Activated naive CD4-positive, alpha-beta T cell treated with anti-CD3 and anti-CD28 coated beads for 36 hours (primary cell): ENCODE measurements at regions not wholly inside any gene's neighbourhood (a gene's known extent, or its start where the extent isn't known, plus 50 kb on each side); places are given as distances from the start of the nearest gene placed in this dataset.
"Not testable (repeated sequence)": the region's sequence is repeated elsewhere in the genome, so short reads cannot be mapped to it uniquely, and the experiment has no call there.

Experiments used
- CTCF ChIA-PET: fragments of 350-600 bp; sonication (Branson Sonifier 250); formaldehyde crosslinking; loops from one replicate; lab custom pipeline; 2021; ENCODE audit warnings: antibody characterized with exemption; lab: Charles Lee
- DNase-seq: peaks from one replicate; pipeline ENCODE4 v3.0.0-alpha.2; 2020
- H3K27ac Mint-ChIP-seq: one replicate; pipeline ENCODE4 v1.8.0; 2021; ENCODE audit warnings: mild to moderate bottlenecking, mixed read lengths
- H3K27me3 Mint-ChIP-seq: one replicate; pipeline ENCODE4 v1.8.0; 2021; ENCODE audit warnings: low read depth, mixed read lengths
- H3K36me3 Mint-ChIP-seq: one replicate; pipeline ENCODE4 v1.8.0; 2021; ENCODE audit warnings: low read depth, mixed read lengths
- H3K4me1 Mint-ChIP-seq: one replicate; pipeline ENCODE4 v1.8.0; 2021; ENCODE audit warnings: low read depth, mixed read lengths
- H3K4me3 Mint-ChIP-seq: one replicate; pipeline ENCODE4 v1.8.0; 2021; ENCODE audit warnings: mild to moderate bottlenecking, moderate library complexity, mixed read lengths
- H3K9me3 Mint-ChIP-seq: one replicate; pipeline ENCODE4 v1.8.0; 2021; ENCODE audit warnings: mixed read lengths
- intact Hi-C: fragments of 100-400 bp; cut with micrococcal nuclease; formaldehyde crosslinking; loops from one replicate; pipeline ENCODE4 v1.15.1; 2023

DNA sequence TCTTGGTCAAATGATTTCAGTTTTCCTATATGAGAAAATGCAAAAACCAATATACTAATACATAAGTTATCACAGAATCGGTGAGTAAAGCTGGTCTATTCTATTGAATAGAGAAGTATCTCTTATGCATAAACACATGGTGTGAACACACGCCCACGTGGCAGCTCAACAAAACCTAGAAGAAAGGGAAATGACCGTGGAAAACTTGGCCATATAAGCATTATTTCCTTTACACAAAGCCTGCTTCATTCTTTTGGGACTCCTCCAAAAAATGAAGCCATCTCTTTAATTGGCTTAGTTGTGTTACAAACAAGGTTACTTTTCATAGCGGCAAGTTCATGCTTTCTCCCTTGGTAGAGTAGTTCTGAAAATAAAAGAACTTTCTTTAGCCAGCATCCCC lies 183.2 kb downstream of the TMEM161B start:
- CTCF ChIA-PET, result no interaction called here
- intact Hi-C loops, result no loop called here

DNA sequence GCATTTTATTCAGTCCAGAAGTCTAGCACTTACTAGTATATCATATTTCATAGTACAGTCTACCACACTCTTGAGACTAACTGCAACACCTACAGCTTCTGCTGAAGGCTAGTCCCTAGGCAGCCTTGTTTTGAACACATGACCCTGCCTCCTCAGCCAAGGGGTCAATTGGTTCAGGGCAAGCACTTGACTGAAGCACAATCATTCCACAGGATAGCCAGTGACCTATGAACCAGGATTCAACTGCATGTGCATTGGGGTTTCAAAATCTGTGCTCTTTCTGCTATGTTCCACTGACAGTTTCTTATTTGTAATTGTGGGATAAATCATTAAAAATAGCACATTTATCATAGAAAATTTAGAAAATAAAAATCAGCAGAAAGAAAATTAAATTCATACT lies 186.8 kb downstream of the TMEM161B start:
- Mint-ChIP-seq H3K27me3 (peaks cover 3% of the 10 kb centered on the region), H3K4me1 (no peaks in the 10 kb centered on the region), H3K36me3 (no peaks in the 10 kb centered on the region), H3K9me3 (no peaks in the 10 kb centered on the region), H3K4me3 (no peak overlapping the region), H3K27ac (no peak overlapping the region)
- intact Hi-C loops, result no loop called here
- CTCF ChIA-PET, result no interaction called here
- DNase-seq, result no peak

More for the DNA sequence above, 183.2 kb downstream of the TMEM161B start:
- Mint-ChIP-seq H3K27ac (no peak overlapping the region), H3K9me3 (no peaks in the 10 kb centered on the region), H3K4me1 (no peaks in the 10 kb centered on the region), H3K36me3 (no peaks in the 10 kb centered on the region), H3K4me3 (no peak overlapping the region), H3K27me3 (peaks cover 5% of the 10 kb centered on the region)
- DNase-seq, result no peak

DNA sequence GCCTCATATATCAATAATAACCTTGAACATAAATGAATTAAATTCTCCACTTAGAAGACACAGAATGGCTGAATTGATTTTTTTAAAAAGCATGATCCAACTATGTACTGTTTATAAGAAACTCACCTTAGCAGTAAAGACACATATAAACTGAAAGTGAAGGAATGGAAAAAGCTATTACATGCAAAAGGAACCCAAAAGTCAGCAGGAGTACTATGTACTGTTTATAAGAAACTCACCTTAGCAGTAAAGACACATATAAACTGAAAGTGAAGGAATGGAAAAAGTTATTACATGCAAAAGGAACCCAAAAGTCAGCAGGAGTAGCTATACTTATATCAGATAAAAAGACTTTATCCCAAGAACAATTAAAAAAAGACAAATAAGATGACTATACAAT lies 204.8 kb downstream of the TMEM161B start:
- Mint-ChIP-seq H3K27me3 (peaks cover 2% of the 10 kb centered on the region), H3K4me3 (no peak overlapping the region), H3K27ac (no peak overlapping the region), H3K36me3 (no peaks in the 10 kb centered on the region), H3K9me3 (peaks cover 9% of the 10 kb centered on the region), H3K4me1 (no peaks in the 10 kb centered on the region)
- CTCF ChIA-PET, result no interaction called here
- intact Hi-C loops, result no loop called here
- no peak for DNase-seq

DNA sequence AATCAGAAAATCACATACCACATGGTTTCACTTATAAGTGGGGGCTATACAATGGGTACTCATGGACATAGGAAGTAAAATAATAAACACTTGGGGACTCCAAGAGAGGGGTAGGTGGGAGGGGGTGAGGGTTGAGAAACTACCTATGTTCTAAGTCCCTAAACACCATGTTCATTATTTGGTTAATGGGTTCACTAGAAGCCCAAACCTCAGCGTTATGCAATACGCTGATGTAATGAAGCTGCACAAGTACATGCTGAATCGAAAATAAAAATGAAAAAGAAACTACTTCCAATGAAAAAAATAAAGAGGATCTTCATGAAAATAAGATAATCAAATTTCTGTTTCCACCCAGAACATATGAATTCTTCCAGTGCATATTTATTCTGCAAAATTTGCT lies 208.5 kb downstream of the TMEM161B start:
- Mint-ChIP-seq H3K27me3 (no peaks in the 10 kb centered on the region), H3K4me3 (no peak overlapping the region), H3K9me3 (peaks cover 9% of the 10 kb centered on the region), H3K27ac (no peak overlapping the region), H3K4me1 (no peaks in the 10 kb centered on the region), H3K36me3 (no peaks in the 10 kb centered on the region)
- intact Hi-C loops, result no loop called here
- CTCF ChIA-PET, result no interaction called here
- no peak for DNase-seq

- Mint-ChIP-seq H3K27me3 (no peaks in the 10 kb centered on the region), H3K4me1 (no peaks in the 10 kb centered on the region), H3K27ac (no peak overlapping the region), H3K9me3 (peaks cover 11% of the 10 kb centered on the region), H3K4me3 (no peak overlapping the region), H3K36me3 (no peaks in the 10 kb centered on the region)
- CTCF ChIA-PET, result no interaction called here
- intact Hi-C loops, result no loop called here
- no peak for DNase-seq
These were observed 210.0 kb downstream of the TMEM161B start for GRCh38 chr5:88058625-88059024.

- H3K27me3 Mint-ChIP-seq, H3K4me3 Mint-ChIP-seq, intact Hi-C loops, H3K9me3 Mint-ChIP-seq, CTCF ChIA-PET, H3K27ac Mint-ChIP-seq, H3K4me1 Mint-ChIP-seq, H3K36me3 Mint-ChIP-seq, DNase-seq: not testable (repeated sequence)
These were observed 216.2 kb downstream of the TMEM161B start for GRCh38 chr5:88052468-88052867.

GRCh38 chr5:88051148-88051547 lies 217.5 kb downstream of the TMEM161B start:
- CTCF ChIA-PET, result no interaction called here
- H3K36me3 Mint-ChIP-seq, result peaks cover 2% of the 10 kb centered on the region

DNA sequence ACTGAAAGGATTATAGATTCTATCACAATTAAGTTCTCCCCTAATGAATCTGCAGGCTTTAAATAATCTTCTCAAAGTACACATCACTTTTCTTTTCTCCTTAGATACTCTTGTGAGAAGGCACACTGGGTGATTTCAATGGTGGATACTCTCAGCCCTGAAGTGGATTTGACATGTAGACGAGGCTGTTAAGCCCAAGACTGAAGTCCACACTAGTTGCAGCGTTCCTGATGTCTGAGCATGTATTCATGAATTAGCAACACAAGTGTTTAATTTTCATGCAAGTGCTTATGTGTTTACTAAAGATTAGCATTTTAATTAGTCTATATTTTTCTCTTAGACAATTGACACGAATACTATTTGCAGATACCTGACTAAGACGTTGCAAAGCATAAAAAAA lies 218.9 kb downstream of the TMEM161B start:
- H3K4me1 Mint-ChIP-seq, result no peaks in the 10 kb centered on the region
- H3K27ac Mint-ChIP-seq, result no peak overlapping the region
- H3K9me3 Mint-ChIP-seq, result peaks cover 3% of the 10 kb centered on the region
- no peak overlapping the region for H3K4me3 Mint-ChIP-seq
- H3K27me3 Mint-ChIP-seq, result peaks cover 5% of the 10 kb centered on the region
- CTCF ChIA-PET, result no interaction called here
- peaks cover 2% of the 10 kb centered on the region for H3K36me3 Mint-ChIP-seq
- intact Hi-C loops, result no loop called here
- DNase-seq, result no peak

More at GRCh38 chr5:88051148-88051547, 217.5 kb downstream of the TMEM161B start:
- Mint-ChIP-seq H3K4me1 (no peaks in the 10 kb centered on the region), H3K27me3 (peaks cover 5% of the 10 kb centered on the region), H3K4me3 (no peak overlapping the region), H3K9me3 (peaks cover 4% of the 10 kb centered on the region), H3K27ac (no peak overlapping the region)
- intact Hi-C loops, result no loop called here
- no peak for DNase-seq

DNA sequence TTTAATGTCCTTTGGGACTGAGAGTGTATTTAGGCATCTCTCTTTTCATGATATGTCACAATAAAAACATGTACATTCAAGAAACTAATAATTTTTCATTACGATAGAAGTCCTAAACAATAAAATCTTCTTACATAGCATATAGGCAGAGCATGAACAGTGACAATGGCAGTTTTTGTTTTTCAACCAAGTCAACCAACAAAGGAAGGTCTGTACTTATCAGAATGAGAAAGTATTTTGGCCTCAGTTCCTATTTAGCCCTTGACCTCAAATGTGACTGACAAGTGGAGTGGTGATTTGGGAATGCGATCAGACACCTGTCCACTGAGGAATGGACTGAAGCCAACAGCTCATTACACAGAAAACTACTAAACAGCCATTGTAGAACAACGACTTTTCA lies 219.5 kb downstream of the TMEM161B start:
- Mint-ChIP-seq H3K27me3 (peaks cover 5% of the 10 kb centered on the region), H3K9me3 (peaks cover 2% of the 10 kb centered on the region), H3K4me1 (no peaks in the 10 kb centered on the region), H3K4me3 (no peak overlapping the region), H3K27ac (no peak overlapping the region), H3K36me3 (peaks cover 2% of the 10 kb centered on the region)
- no peak for DNase-seq
- intact Hi-C loops, result no loop called here
- CTCF ChIA-PET, result no interaction called here

- Mint-ChIP-seq H3K27me3 (peaks cover 4% of the 10 kb centered on the region), H3K4me3 (no peak overlapping the region), H3K27ac (no peak overlapping the region), H3K9me3 (no peaks in the 10 kb centered on the region), H3K4me1 (no peaks in the 10 kb centered on the region), H3K36me3 (no peaks in the 10 kb centered on the region)
- intact Hi-C loops, result no loop called here
- CTCF ChIA-PET, result no interaction called here
- no peak for DNase-seq
These were observed 222.6 kb downstream of the TMEM161B start for GRCh38 chr5:88045931-88046461.

DNA sequence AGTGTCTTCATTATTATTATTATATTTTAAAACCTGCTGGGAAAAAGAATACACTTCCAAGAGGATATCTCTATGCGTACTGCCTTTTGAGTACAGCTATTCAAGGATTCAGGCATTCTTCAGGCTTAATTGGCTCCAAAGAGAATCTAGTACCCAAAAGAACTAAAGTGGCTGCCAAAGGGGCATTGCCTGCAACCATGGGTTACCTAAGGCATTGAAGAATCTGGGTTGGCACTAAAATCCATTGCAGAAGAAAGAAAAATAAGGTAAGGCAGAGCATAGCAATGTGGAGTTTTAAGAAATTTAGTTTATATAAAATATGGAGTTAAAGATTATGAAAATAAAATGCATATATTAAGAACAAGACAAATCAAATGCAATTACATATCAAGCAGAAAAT lies 223.5 kb downstream of the TMEM161B start:
- no peak for DNase-seq
- no peak overlapping the region for H3K27ac Mint-ChIP-seq
- intact Hi-C loops, result no loop called here
- H3K4me3 Mint-ChIP-seq, result no peak overlapping the region
- CTCF ChIA-PET, result no interaction called here
- H3K27me3 Mint-ChIP-seq, result peaks cover 2% of the 10 kb centered on the region
- H3K36me3 Mint-ChIP-seq, result no peaks in the 10 kb centered on the region
- no peaks in the 10 kb centered on the region for H3K4me1 Mint-ChIP-seq
- H3K9me3 Mint-ChIP-seq, result no peaks in the 10 kb centered on the region

GRCh38 chr5:88034520-88034919 lies 234.1 kb downstream of the TMEM161B start:
- no peaks in the 10 kb centered on the region for H3K27me3 Mint-ChIP-seq
- no peaks in the 10 kb centered on the region for H3K4me1 Mint-ChIP-seq
- H3K36me3 Mint-ChIP-seq, result no peaks in the 10 kb centered on the region
- no peak for DNase-seq
- H3K27ac Mint-ChIP-seq, result no peak overlapping the region
- CTCF ChIA-PET, result no interaction called here
- H3K9me3 Mint-ChIP-seq, result peaks cover 3% of the 10 kb centered on the region
- intact Hi-C loops, result no loop called here
- H3K4me3 Mint-ChIP-seq, result no peak overlapping the region

DNA sequence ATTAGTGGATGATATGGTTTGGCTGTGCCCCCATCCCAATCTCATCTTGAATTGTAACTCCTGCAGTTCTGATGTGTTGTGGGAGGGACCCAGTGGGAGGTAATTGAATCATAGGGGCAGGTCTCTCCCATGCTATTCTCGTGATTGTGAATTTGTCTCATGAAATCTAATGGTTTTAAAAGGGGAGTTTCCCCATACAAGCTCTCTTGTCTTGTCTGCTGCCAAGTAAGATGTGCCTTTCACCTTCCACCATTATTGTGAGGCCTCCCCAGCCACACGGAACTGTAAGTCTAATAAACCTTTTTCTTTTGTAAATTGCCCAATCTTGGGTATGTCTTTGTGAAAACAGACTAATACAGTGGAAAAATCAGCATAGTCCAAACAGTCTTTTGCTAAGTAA lies 235.5 kb downstream of the TMEM161B start:
- Mint-ChIP-seq H3K4me3 (no peak overlapping the region), H3K27ac (no peak overlapping the region), H3K9me3 (no peaks in the 10 kb centered on the region), H3K36me3 (no peaks in the 10 kb centered on the region), H3K27me3 (no peaks in the 10 kb centered on the region), H3K4me1 (no peaks in the 10 kb centered on the region)
- no peak for DNase-seq
- intact Hi-C loops, result no loop called here
- CTCF ChIA-PET, result no interaction called here
